Cardiac septum (tissue), 1 donor: ENCODE measurements at regions not wholly inside any gene's neighbourhood (a gene's known extent, or its start where the extent isn't known, plus 50 kb on each side); places are given as distances from the start of the nearest gene placed in this dataset.

Source experiments
- DNase-seq: peaks from one replicate; pipeline ENCODE4 v3.0.0-alpha.2; 2020; ENCODE audit warnings: low spot score
- intact Hi-C: fragments of 100-400 bp; cut with DNase I; formaldehyde crosslinking; loops from one replicate; pipeline ENCODE4 v1.14.0; 2022
- donor health status: DM: no; HTN: no; CAD: no.

GRCh38 chr6:45746046-45746445, 269.6 kb downstream of the CLIC5 start:
- intact Hi-C loops: no loop called here
- no peak for DNase-seq

GRCh38 chr6:45743028-45743615, 272.5 kb downstream of the CLIC5 start:
- intact Hi-C loops: no loop called here
- no peak for DNase-seq

- intact Hi-C loops: no loop called here
- DNase-seq: no peak
These were observed 273.1 kb downstream of the CLIC5 start for GRCh38 chr6:45742591-45742990.

GRCh38 chr6:45741437-45742171, 274.1 kb downstream of the CLIC5 start:
- intact Hi-C loops: no loop called here
- DNase-seq: no peak

GRCh38 chr6:45739058-45739457, 276.6 kb downstream of the CLIC5 start:
- no peak for DNase-seq
- intact Hi-C loops: no loop called here

GRCh38 chr6:45738057-45738455, 277.6 kb downstream of the CLIC5 start:
- intact Hi-C loops: no loop called here
- no peak for DNase-seq

GRCh38 chr6:45737331-45738056, 278.2 kb downstream of the CLIC5 start:
- intact Hi-C loops: no loop called here

GRCh38 chr6:45736134-45736533, 279.5 kb downstream of the CLIC5 start:
- intact Hi-C loops: no loop called here
- DNase-seq: no peak

More at GRCh38 chr6:45737331-45738056, 278.2 kb downstream of the CLIC5 start:
- no peak for DNase-seq

- intact Hi-C loops: no loop called here
- no peak for DNase-seq
These were observed 282.9 kb downstream of the CLIC5 start for GRCh38 chr6:45732731-45733130.

- intact Hi-C loops: no loop called here
- DNase-seq: no peak
These were observed 285.4 kb downstream of the CLIC5 start for GRCh38 chr6:45730232-45730631.

GRCh38 chr6:45728674-45729073, 287.0 kb downstream of the CLIC5 start:
- DNase-seq: no peak
- intact Hi-C loops: loop anchor here (10.0 kb wide), 1 partner anchor 186 kb away; no protein-coding TSS in a partner anchor

- intact Hi-C loops: loop anchor here (10.0 kb wide), 1 partner anchor 187 kb away; no protein-coding TSS in a partner anchor
- DNase-seq: no peak
These were observed 287.7 kb downstream of the CLIC5 start for GRCh38 chr6:45727819-45728449.

GRCh38 chr6:45727228-45727627, 288.4 kb downstream of the CLIC5 start:
- DNase-seq: no peak
- intact Hi-C loops: loop anchor here (10.0 kb wide), 1 partner anchor 188 kb away; no protein-coding TSS in a partner anchor

GRCh38 chr6:45726444-45726843, 289.2 kb downstream of the CLIC5 start:
- intact Hi-C loops: loop anchor here (10.0 kb wide), 1 partner anchor 188 kb away; no protein-coding TSS in a partner anchor
- DNase-seq: no peak

- no peak for DNase-seq
- intact Hi-C loops: loop anchor here (10.0 kb wide), 1 partner anchor 190 kb away; no protein-coding TSS in a partner anchor
These were observed 291.1 kb downstream of the CLIC5 start for GRCh38 chr6:45724511-45724910.

GRCh38 chr6:45724027-45724426, 291.6 kb downstream of the CLIC5 start:
- intact Hi-C loops: loop anchor here (10.0 kb wide), 1 partner anchor 191 kb away; no protein-coding TSS in a partner anchor
- no peak for DNase-seq

- intact Hi-C loops: loop anchor here (10.0 kb wide), 1 partner anchor 192 kb away; no protein-coding TSS in a partner anchor
- DNase-seq: no peak
These were observed 292.8 kb downstream of the CLIC5 start for GRCh38 chr6:45722876-45723275.

GRCh38 chr6:45721665-45722064, 294.0 kb downstream of the CLIC5 start:
- DNase-seq: no peak
- intact Hi-C loops: loop anchor here (10.0 kb wide), 1 partner anchor 193 kb away; no protein-coding TSS in a partner anchor

- intact Hi-C loops: loop anchor here (5.0 kb wide), 1 partner anchor 1242 kb away; no protein-coding TSS in a partner anchor
- DNase-seq: no peak
These were observed 296.8 kb downstream of the CLIC5 start for GRCh38 chr6:45718871-45719270.

- no peak for DNase-seq
- intact Hi-C loops: loop anchor here (5.0 kb wide), 1 partner anchor 1241 kb away; no protein-coding TSS in a partner anchor
These were observed 297.5 kb downstream of the CLIC5 start for GRCh38 chr6:45718131-45718530.
